Astrocyte (in vitro differentiated cells and primary cell): ENCODE measurements at regions not wholly inside any gene's neighbourhood (a gene's known extent, or its start where the extent isn't known, plus 50 kb on each side); places are given as distances from the start of the nearest gene placed in this dataset.

ENCODE experiments used
- DNase-seq: peaks from one replicate; pipeline ENCODE4 v3.0.0-alpha.2; 2010; ENCODE audit warnings: low read depth
- FAIRE-seq: peaks from 2 replicates; lab custom pipeline; 2011; peaks lifted over from hg19 to GRCh38; lab: Jason Lieb, UNC
- H2AFZ ChIP-seq: 2 replicates; pipeline ENCODE4 v1.6.0; 2012; ENCODE audit warnings: low read depth, low read length, inconsistent platforms
- H3K27ac ChIP-seq: 2 replicates; pipeline ENCODE4 v1.5.1; 2011; ENCODE audit warnings: low read depth, low read length, inconsistent platforms
- H3K27me3 ChIP-seq: 2 replicates; pipeline ENCODE4 v1.6.0; 2011; ENCODE audit warnings: low read length, inconsistent platforms; ENCODE audit not compliant: insufficient read depth
- H3K36me3 ChIP-seq: 2 replicates; pipeline ENCODE4 v1.5.1; 2011; ENCODE audit warnings: low read length, inconsistent platforms; ENCODE audit not compliant: insufficient read depth
- H3K4me1 ChIP-seq: 2 replicates; pipeline ENCODE4 v1.5.1; 2011; ENCODE audit warnings: low read length, inconsistent platforms; ENCODE audit not compliant: insufficient read depth
- H3K4me2 ChIP-seq: 2 replicates; pipeline ENCODE4 v1.6.0; 2012; ENCODE audit warnings: low read length, inconsistent platforms
- H3K4me3 ChIP-seq: 2 replicates; pipeline ENCODE4 v1.5.1; 2011; ENCODE audit warnings: low read depth, mild to moderate bottlenecking, low read length, inconsistent platforms; ENCODE audit not compliant: insufficient read depth
- H3K79me2 ChIP-seq: 2 replicates; pipeline ENCODE4 v1.6.0; 2012; ENCODE audit warnings: mild to moderate bottlenecking, low read length, inconsistent platforms; ENCODE audit not compliant: insufficient read depth
- H3K9ac ChIP-seq: 2 replicates; pipeline ENCODE4 v1.6.0; 2012; ENCODE audit warnings: mild to moderate bottlenecking, low read length, inconsistent platforms
- H3K9me3 ChIP-seq: 2 replicates; pipeline ENCODE4 v1.5.1; 2012; ENCODE audit warnings: low read depth, mild to moderate bottlenecking, low read length, inconsistent platforms; ENCODE audit not compliant: insufficient read depth
- H4K20me1 ChIP-seq: 2 replicates; pipeline ENCODE4 v1.6.0; 2012; ENCODE audit warnings: low read length, inconsistent platforms; ENCODE audit not compliant: insufficient read depth
- H3K27ac Mint-ChIP-seq: one replicate; pipeline ENCODE4 v1.8.0; 2021; ENCODE audit warnings: mild to moderate bottlenecking, mixed read lengths; ENCODE audit not compliant: unreplicated experiment
- H3K27me3 Mint-ChIP-seq: one replicate; pipeline ENCODE4 v1.8.0; 2021; ENCODE audit warnings: low read depth, mixed read lengths; ENCODE audit not compliant: unreplicated experiment
- H3K36me3 Mint-ChIP-seq: one replicate; pipeline ENCODE4 v1.8.0; 2021; ENCODE audit warnings: low read depth, mixed read lengths; ENCODE audit not compliant: unreplicated experiment
- H3K4me1 Mint-ChIP-seq: one replicate; pipeline ENCODE4 v1.8.0; 2021; ENCODE audit warnings: low read depth, mixed read lengths; ENCODE audit not compliant: unreplicated experiment
- H3K4me3 Mint-ChIP-seq: one replicate; pipeline ENCODE4 v1.8.0; 2021; ENCODE audit warnings: mild to moderate bottlenecking, moderate library complexity, mixed read lengths; ENCODE audit not compliant: unreplicated experiment
- H3K9me3 Mint-ChIP-seq: one replicate; pipeline ENCODE4 v1.8.0; 2021; ENCODE audit warnings: mild to moderate bottlenecking, mixed read lengths; ENCODE audit not compliant: unreplicated experiment
- CTCF ChIP-seq: IDR thresholded peaks from 2 replicates; pipeline ENCODE4 v1.5.1; 2011; ENCODE audit warnings: low read depth, mild to moderate bottlenecking, inconsistent platforms, low read length, moderate library complexity; ENCODE audit not compliant: insufficient read depth
- EZH2 ChIP-seq: IDR thresholded peaks from 2 replicates; pipeline ENCODE4 v1.6.1; 2012; ENCODE audit warnings: mild to moderate bottlenecking, low read length, inconsistent platforms; ENCODE audit not compliant: insufficient read depth

- no peak overlapping the region for H3K4me2 ChIP-seq
- H3K9me3 ChIP-seq: no peaks in the 10 kb centered on the region
- peaks cover 3% of the 10 kb centered on the region for H3K9me3 Mint-ChIP-seq
- no peak overlapping the region for H2AFZ ChIP-seq
- H3K4me1 ChIP-seq: peaks cover 9% of the 10 kb centered on the region
- H3K79me2 ChIP-seq: no peaks in the 10 kb centered on the region
- no peaks in the 10 kb centered on the region for H4K20me1 ChIP-seq
- no peak for TF ChIP-seq EZH2
- TF ChIP-seq CTCF: no peak
- H3K27me3 ChIP-seq: no peaks in the 10 kb centered on the region
- H3K4me1 Mint-ChIP-seq: peaks cover 10% of the 10 kb centered on the region
- FAIRE-seq: no peak
- H3K36me3 Mint-ChIP-seq: no peaks in the 10 kb centered on the region
- DNase-seq: no peak
- H3K27ac Mint-ChIP-seq: no peak overlapping the region
- H3K27ac ChIP-seq: no peak overlapping the region
- H3K36me3 ChIP-seq: no peaks in the 10 kb centered on the region
- no peak overlapping the region for H3K9ac ChIP-seq
- H3K4me3 Mint-ChIP-seq: no peak overlapping the region
- H3K27me3 Mint-ChIP-seq: no peaks in the 10 kb centered on the region
- H3K4me3 ChIP-seq: no peak overlapping the region
Observed at GRCh38 chr3:22469995-22470394, 719.0 kb upstream of the ZNF385D start.

DNA sequence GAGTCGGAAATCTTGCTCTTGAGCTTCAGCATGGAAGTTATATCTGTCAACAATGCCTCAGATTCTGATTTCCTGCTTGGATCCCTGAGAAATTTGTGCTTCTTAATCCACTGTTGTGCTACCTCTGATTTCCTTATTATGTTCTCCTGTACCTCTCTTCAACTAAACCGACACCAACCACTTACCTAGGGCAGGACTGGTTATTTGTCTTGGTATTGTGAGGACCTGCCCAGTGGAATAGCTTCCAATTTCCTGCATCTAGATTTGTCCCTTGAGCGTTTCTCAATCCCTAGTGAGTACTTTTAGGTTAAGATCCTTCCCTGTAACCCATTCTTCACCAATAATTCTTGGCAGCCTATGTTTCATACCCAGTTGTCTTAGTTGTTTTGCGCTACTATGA is 720.5 kb upstream of the ZNF385D start:
- H3K27ac Mint-ChIP-seq: no peak overlapping the region
- DNase-seq (no peak), FAIRE-seq (no peak)
- peaks cover 16% of the 10 kb centered on the region for H3K4me1 Mint-ChIP-seq
- Histone ChIP-seq H4K20me1 (no peaks in the 10 kb centered on the region), H3K4me1 (peaks cover 17% of the 10 kb centered on the region), H3K9me3 (no peaks in the 10 kb centered on the region), H3K79me2 (no peaks in the 10 kb centered on the region), H3K9ac (no peak overlapping the region), H3K27me3 (no peaks in the 10 kb centered on the region), H3K27ac (no peak overlapping the region), H3K4me2 (no peak overlapping the region), H2AFZ (no peak overlapping the region), H3K4me3 (no peak overlapping the region), H3K36me3 (no peaks in the 10 kb centered on the region)
- H3K9me3 Mint-ChIP-seq: no peaks in the 10 kb centered on the region
- TF ChIP-seq EZH2 (no peak), CTCF (no peak)
- H3K4me3 Mint-ChIP-seq: no peak overlapping the region
- no peaks in the 10 kb centered on the region for H3K36me3 Mint-ChIP-seq
- H3K27me3 Mint-ChIP-seq: no peaks in the 10 kb centered on the region

DNA sequence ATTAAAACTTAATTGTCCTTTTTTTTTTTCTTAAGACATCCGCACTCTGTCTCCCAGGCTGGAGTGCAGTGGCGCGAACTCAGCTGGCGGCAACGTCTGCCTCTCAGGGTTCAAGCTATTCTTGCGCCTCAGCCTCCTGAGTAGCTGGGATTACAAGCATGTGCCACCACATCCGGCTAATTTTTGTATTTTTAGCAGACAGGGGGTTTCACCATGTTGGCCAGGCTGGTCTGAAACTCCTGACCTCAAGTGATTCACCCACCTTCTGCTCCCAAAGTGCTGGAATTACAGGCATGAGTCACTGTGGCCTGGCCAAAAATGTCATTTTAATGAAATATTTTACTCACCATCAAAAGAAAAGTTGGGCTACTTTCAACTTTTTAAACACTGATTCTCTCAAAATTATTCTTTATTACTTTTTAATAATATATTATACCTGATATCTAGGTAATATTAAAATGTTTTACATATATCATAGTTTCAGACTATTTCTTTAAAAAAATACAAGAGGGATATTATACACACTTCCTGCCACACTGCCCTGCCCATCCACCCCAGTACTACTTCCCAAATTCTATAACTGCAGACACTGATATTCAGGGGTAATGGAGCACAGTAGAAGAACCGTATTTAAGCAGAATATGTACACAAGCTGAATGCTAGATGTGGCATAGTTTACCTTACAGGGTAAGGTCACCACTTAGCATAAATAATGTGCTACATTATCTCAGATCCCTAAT is 723.9 kb upstream of the ZNF385D start:
- no peak for FAIRE-seq
- Histone ChIP-seq H3K4me1 (peaks cover 17% of the 10 kb centered on the region), H3K4me3 (no peak overlapping the region), H4K20me1 (no peaks in the 10 kb centered on the region), H3K27me3 (no peaks in the 10 kb centered on the region), H3K27ac (no peak overlapping the region), H3K9ac (no peak overlapping the region), H3K9me3 (no peaks in the 10 kb centered on the region), H3K79me2 (no peaks in the 10 kb centered on the region), H3K4me2 (peak overlapping the region; percentile 50), H2AFZ (no peak overlapping the region), H3K36me3 (no peaks in the 10 kb centered on the region)
- Mint-ChIP-seq H3K4me3 (no peak overlapping the region), H3K27me3 (no peaks in the 10 kb centered on the region), H3K27ac (peak overlapping the region; percentile 87), H3K4me1 (peaks cover 16% of the 10 kb centered on the region), H3K36me3 (no peaks in the 10 kb centered on the region), H3K9me3 (no peaks in the 10 kb centered on the region)
- TF ChIP-seq EZH2: no peak
- no peak for TF ChIP-seq CTCF
- DNase-seq: peak; percentile 76
